ENCODE measurements at regions not wholly inside any gene's neighbourhood (a gene's known extent, or its start where the extent isn't known, plus 50 kb on each side); places are given as distances from the start of the nearest gene placed in this dataset.

- 88% methylated on average over 2 of the region's 2 CpGs for WGBS
- no peak overlapping the region for H3K27ac ChIP-seq
- no peaks in the 10 kb centered on the region for H3K9me3 ChIP-seq
- no peaks in the 10 kb centered on the region for H3K27me3 ChIP-seq (replicated peaks; ENCODE audit: insufficient read depth)
- DNase-seq (ENCODE audit: low spot score): no peak
- TF ChIP-seq POLR2AphosphoS5 (IDR thresholded peaks at IDR 0.05) (no peak), POLR2A (IDR thresholded peaks at IDR 0.05) (no peak), CTCF (IDR thresholded peaks at IDR 0.05) (no peak)
- no peaks in the 10 kb centered on the region for H3K4me1 ChIP-seq (replicated peaks)
- no peaks in the 10 kb centered on the region for H3K36me3 ChIP-seq
- intact Hi-C loops (cut with DNase I): no loop called here
- no peak overlapping the region for H3K4me3 ChIP-seq
These were observed 51.1 kb upstream of the NHSL1 start for GRCh38 chr6:138550346-138550767.

- no peak for DNase-seq (ENCODE audit: low spot score)
- H3K4me3 ChIP-seq: no peak overlapping the region
- intact Hi-C loops (cut with DNase I): no loop called here
- H3K27me3 ChIP-seq (replicated peaks; ENCODE audit: insufficient read depth): no peaks in the 10 kb centered on the region
- TF ChIP-seq POLR2AphosphoS5 (IDR thresholded peaks at IDR 0.05): no peak
- no peak for TF ChIP-seq POLR2A (IDR thresholded peaks at IDR 0.05)
- no peak for TF ChIP-seq CTCF (IDR thresholded peaks at IDR 0.05)
- H3K27ac ChIP-seq: no peak overlapping the region
- H3K4me1 ChIP-seq (replicated peaks): no peaks in the 10 kb centered on the region
- 88% methylated on average over 5 of the region's 5 CpGs for WGBS
- H3K9me3 ChIP-seq: no peaks in the 10 kb centered on the region
- no peaks in the 10 kb centered on the region for H3K36me3 ChIP-seq
These were observed 54.9 kb upstream of the NHSL1 start for GRCh38 chr6:138554146-138554545.

- intact Hi-C loops (cut with DNase I): no loop called here
- Histone ChIP-seq H3K36me3 (no peaks in the 10 kb centered on the region), H3K9me3 (no peaks in the 10 kb centered on the region), H3K4me1 (replicated peaks) (no peaks in the 10 kb centered on the region), H3K4me3 (no peak overlapping the region), H3K27me3 (replicated peaks; ENCODE audit: insufficient read depth) (no peaks in the 10 kb centered on the region), H3K27ac (no peak overlapping the region)
- 39% methylated on average over 5 of the region's 5 CpGs for WGBS
- no peak for DNase-seq (ENCODE audit: low spot score)
- TF ChIP-seq POLR2AphosphoS5 (IDR thresholded peaks at IDR 0.05): no peak
- TF ChIP-seq POLR2A (IDR thresholded peaks at IDR 0.05): no peak
- no peak for TF ChIP-seq CTCF (IDR thresholded peaks at IDR 0.05)
These were observed 56.2 kb upstream of the NHSL1 start for GRCh38 chr6:138555421-138555988.

- WGBS: 66% methylated on average over 5 of the region's 5 CpGs
- Histone ChIP-seq H3K4me1 (replicated peaks) (no peaks in the 10 kb centered on the region), H3K27me3 (replicated peaks; ENCODE audit: insufficient read depth) (no peaks in the 10 kb centered on the region), H3K27ac (no peak overlapping the region), H3K4me3 (no peak overlapping the region), H3K9me3 (no peaks in the 10 kb centered on the region), H3K36me3 (no peaks in the 10 kb centered on the region)
- no peak for DNase-seq (ENCODE audit: low spot score)
- no peak for TF ChIP-seq POLR2AphosphoS5 (IDR thresholded peaks at IDR 0.05)
- TF ChIP-seq CTCF (IDR thresholded peaks at IDR 0.05): no peak
- no peak for TF ChIP-seq POLR2A (IDR thresholded peaks at IDR 0.05)
- intact Hi-C loops (cut with DNase I): no loop called here
These were observed 57.9 kb upstream of the NHSL1 start for GRCh38 chr6:138557147-138557546.

- TF ChIP-seq CTCF (IDR thresholded peaks at IDR 0.05) (no peak), POLR2A (IDR thresholded peaks at IDR 0.05) (no peak), POLR2AphosphoS5 (IDR thresholded peaks at IDR 0.05) (no peak)
These were observed 59.8 kb upstream of the NHSL1 start for GRCh38 chr6:138559143-138559542.

More at GRCh38 chr6:138559143-138559542, 59.8 kb upstream of the NHSL1 start:
- H3K27ac ChIP-seq: no peak overlapping the region
- no peaks in the 10 kb centered on the region for H3K4me1 ChIP-seq (replicated peaks)
- H3K4me3 ChIP-seq: no peak overlapping the region
- no peaks in the 10 kb centered on the region for H3K9me3 ChIP-seq
- intact Hi-C loops (cut with DNase I): no loop called here
- DNase-seq (ENCODE audit: low spot score): no peak
- WGBS: 98% methylated on average over 4 of the region's 4 CpGs
- H3K27me3 ChIP-seq (replicated peaks; ENCODE audit: insufficient read depth): no peaks in the 10 kb centered on the region
- H3K36me3 ChIP-seq: no peaks in the 10 kb centered on the region
